GM18868 (cell line): ENCODE measurements at regions not wholly inside any gene's neighbourhood (a gene's known extent, or its start where the extent isn't known, plus 50 kb on each side); places are given as distances from the start of the nearest gene placed in this dataset.

Experiments used
- ATAC-seq: cut with Tn5 transposase; IDR thresholded peaks from one replicate; pipeline ENCODE4 v1.9.1; 2021; ENCODE audit warnings: mild to moderate bottlenecking, moderate library complexity; ENCODE audit not compliant: unreplicated experiment

- no peak for ATAC-seq
Measured at GRCh38 chr2:158009399-158009798, 92.3 kb upstream of the UPP2 start.

GRCh38 chr2:158006961-158007719 lies 94.5 kb upstream of the UPP2 start:
- ATAC-seq: no peak

- no peak for ATAC-seq
Measured at GRCh38 chr2:158004126-158004764, 97.4 kb upstream of the UPP2 start.

GRCh38 chr2:158002079-158002478 lies 99.6 kb upstream of the UPP2 start:
- ATAC-seq: no peak

DNA sequence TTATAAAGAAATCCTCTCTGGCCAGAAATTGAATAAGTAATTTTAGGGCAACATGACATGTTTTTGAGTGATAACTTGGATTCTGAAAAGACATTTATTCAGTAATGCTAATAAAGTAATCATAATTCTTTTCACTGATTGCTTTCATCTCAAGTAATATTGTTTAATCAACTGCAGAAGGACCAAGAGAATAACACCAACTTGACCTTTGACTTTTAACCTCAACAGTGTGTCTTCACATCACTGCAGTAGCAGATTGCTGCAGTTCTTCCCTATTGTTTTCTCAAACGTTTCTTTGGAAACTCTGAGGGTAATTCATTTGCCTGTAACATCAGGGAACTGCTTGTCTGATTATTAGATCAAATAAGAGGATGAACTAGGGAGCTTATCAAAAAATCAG lies 104.9 kb upstream of the UPP2 start:
- ATAC-seq: no peak

- ATAC-seq: no peak
Measured at GRCh38 chr2:157995117-157995516, 106.6 kb upstream of the UPP2 start.

- ATAC-seq: no peak
Measured at GRCh38 chr2:157991932-157992331, 109.7 kb upstream of the UPP2 start.

- ATAC-seq: no peak
Measured at GRCh38 chr2:157990173-157990572, 111.5 kb upstream of the UPP2 start.

DNA sequence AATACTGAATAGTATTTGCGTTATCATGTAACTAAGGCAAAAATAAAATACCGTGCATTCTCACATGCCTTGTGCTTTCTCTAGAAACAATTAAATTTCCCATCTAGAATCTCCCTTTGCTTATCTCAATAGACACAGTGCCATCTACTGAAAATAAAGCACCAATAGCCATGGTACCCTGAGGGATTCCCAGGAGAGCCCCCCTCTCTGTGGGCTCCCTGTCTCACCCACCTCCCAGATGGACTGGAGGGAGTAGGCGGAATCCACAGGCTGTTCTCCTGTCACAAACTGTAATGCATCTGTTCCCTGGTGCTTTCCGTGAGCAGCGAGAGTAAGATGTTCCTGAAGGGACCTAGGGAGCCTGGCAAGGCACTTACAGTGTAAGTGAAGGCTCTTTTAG lies 112.4 kb upstream of the UPP2 start:
- ATAC-seq: no peak

GRCh38 chr2:157986761-157987160 lies 110.6 kb upstream of the ACVR1 start:
- ATAC-seq: no peak

- no peak for ATAC-seq
Measured at GRCh38 chr2:157984866-157985265, 108.7 kb upstream of the ACVR1 start.

DNA sequence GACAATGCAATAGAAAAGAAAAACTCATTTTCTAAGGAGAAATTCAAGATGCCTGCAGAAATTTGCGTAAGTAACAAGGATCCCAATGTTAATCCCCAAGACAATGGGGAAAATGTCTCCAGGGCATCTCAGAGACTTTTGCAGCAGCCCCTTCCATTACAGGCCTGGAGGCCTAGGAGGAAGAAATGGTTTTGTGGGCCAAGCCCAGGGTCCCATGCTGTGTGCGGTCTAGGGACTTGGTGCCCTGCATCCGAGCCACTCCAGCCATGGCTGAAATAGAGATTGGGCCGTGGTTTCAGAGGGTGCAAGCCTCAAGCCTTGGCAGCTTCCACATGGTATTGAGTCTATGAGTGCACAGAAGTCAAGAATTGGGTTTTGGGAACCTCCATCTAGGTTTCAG lies 103.9 kb upstream of the ACVR1 start:
- no peak for ATAC-seq

GRCh38 chr2:157971702-157972101 lies 95.6 kb upstream of the ACVR1 start:
- ATAC-seq: no peak

GRCh38 chr2:157967856-157968255 lies 91.7 kb upstream of the ACVR1 start:
- no peak for ATAC-seq

DNA sequence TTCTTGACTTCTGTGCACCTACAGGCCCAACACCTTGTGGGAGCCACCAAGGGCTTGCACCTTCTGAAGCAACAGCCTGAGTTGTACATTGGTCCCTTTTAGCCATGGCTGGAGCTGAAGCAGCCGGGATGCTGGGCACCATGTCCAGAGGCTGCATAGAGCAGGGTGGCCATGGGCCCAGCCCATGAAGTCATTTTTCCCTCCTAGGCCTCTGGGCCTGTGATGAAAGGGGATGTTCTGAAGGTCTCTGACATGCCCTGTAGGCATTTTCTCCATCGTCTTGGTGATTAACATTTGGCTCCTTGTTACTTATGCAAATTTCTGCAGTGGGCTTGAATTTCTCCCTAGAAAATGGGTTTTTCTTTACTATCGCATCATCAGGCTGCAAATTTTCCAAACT lies 83.1 kb upstream of the ACVR1 start:
- ATAC-seq: no peak

GRCh38 chr2:157957596-157957995 lies 81.5 kb upstream of the ACVR1 start:
- ATAC-seq: no peak

DNA sequence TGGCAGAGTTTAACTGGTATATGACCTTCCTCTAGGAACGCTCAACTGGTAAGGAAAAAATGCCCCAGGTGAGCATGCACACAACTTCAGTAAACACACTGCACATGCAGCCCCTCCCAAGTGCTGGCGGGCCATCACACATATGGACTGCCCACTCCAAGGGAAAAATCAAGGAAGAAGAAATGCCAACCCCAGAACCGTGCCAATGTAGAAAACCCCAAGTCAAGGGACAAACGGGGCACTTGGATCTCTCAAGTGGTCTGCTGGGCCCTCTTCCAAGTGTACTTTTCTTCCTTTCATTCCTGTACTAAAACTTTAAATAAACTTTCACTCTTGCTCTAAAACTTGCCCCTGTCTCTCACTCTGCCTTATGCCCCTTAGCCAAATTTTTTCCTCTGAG lies 76.4 kb upstream of the ACVR1 start:
- ATAC-seq: no peak

DNA sequence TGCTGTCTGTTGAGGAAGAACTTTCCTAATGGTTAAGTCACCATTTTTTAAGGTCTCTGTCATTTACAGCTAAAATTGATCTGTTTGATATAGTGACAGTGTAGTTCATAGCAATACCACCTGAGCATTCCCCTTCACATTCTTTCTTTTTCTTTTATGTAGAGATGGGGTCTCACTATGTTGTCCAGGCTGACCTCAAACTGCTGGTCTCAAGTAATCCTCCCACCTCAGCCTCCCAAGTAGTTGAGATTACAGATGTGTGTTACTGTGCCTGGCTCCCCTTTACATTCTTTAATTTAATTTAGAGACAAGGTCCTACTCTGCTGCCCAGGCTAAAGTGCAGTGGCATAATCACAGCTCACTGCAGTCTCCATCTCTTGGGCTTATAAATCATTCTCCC lies 72.7 kb upstream of the ACVR1 start:
- no peak for ATAC-seq

DNA sequence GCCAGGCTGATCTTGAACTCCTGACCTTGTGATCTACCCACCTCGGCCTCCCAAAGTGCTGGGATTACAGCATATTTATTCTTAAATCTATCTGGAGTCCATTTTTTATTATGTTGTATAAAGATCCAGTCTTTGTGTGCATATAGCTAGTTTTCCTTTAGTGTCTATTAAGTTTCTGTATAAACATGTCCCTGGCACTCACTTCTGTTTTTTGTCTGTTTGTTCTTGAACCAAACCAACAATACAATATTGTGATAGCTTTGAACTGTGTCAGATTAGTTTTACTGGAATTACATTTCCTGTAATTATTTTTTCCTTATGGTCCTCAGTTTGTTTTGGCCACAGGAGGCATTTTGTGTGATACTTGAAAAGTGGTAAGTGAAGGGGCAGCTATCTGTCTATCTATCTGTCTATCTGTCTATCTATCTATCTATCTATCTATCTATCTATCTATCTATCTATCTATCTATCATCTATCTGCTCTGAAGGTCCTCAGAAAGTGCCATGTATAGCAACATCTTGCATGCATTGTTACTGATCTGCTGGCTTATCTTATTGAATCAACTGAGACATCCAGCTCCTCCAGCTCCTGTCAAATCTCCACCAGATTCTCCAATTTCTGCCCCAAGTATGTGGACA lies 70.9 kb upstream of the ACVR1 start:
- ATAC-seq: no peak

- ATAC-seq: no peak
Measured at GRCh38 chr2:157940024-157940423, 63.9 kb upstream of the ACVR1 start.

DNA sequence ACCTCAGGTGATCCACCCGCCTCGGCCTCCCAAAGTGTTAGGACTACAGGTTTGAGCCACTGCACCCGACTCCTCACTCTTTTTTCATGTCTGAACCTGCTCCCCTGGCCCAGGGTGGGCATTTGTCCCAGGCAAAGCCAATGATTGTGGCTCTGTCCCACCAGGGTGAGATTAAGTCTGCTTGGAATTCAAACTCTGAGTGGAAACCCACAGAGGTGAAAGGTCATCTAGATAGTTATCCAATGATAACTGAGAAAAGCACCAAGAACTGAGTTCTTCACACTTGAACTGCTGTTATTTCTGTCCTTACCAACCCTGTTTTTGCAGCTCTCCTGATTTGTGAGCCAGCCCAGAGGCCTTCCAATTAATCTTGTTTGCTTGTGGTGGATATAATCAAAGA lies 62.4 kb upstream of the ACVR1 start:
- ATAC-seq: no peak

- ATAC-seq: no peak
Measured at GRCh38 chr2:157936406-157936805, 60.3 kb upstream of the ACVR1 start.
